Endothelial cell of umbilical vein (primary cell): ENCODE measurements at regions not wholly inside any gene's neighbourhood (a gene's known extent, or its start where the extent isn't known, plus 50 kb on each side); places are given as distances from the start of the nearest gene placed in this dataset.

Experiments
- CTCF ChIP-seq, 2 donors: IDR thresholded peaks; 1 replicate in 1 of 2; 2 replicates in 1 of 2; pipeline ENCODE4 v1.5.1; 2011; ENCODE audit warnings: low read length in 2 of 2, mild to moderate bottlenecking in 2 of 2, moderate library complexity in 2 of 2, control low read depth in 1 of 2, inconsistent platforms in 1 of 2, low read depth in 1 of 2; ENCODE audit not compliant: insufficient read depth in 1 of 2; ENCODE audit errors: extremely low read depth in 1 of 2
- EZH2 ChIP-seq: IDR thresholded peaks from 2 replicates; pipeline ENCODE4 v1.6.1; 2012; ENCODE audit warnings: borderline replicate concordance, low read depth, mild to moderate bottlenecking, moderate library complexity, low read length, inconsistent platforms; ENCODE audit not compliant: severe bottlenecking
- MAX ChIP-seq: IDR thresholded peaks from 2 replicates; pipeline ENCODE4 v1.6.1; 2011; ENCODE audit not compliant: insufficient read depth, insufficient read length

GRCh38 chr11:115722711-115723110, 218.5 kb upstream of the CADM1 start:
- no peak for TF ChIP-seq EZH2
- TF ChIP-seq CTCF (IDR thresholded peaks at IDR 0.05; ENCODE audit: extremely low read depth in 1 of 2, insufficient read depth in 1 of 2, low read depth in 1 of 2, low read length in 2 of 2), result no peak
- no peak for TF ChIP-seq MAX
